NB4 (cell line): ENCODE measurements at regions not wholly inside any gene's neighbourhood (a gene's known extent, or its start where the extent isn't known, plus 50 kb on each side); places are given as distances from the start of the nearest gene placed in this dataset.

ENCODE experiments used
- DNase-seq: peaks from one replicate; pipeline ENCODE4 v3.0.0; 2010; ENCODE audit warnings: low read depth
- H3K4me3 ChIP-seq: one replicate; pipeline ENCODE4 v1.5.1; 2011; ENCODE audit warnings: mild to moderate bottlenecking, low read depth, low read length, moderate library complexity
- CTCF ChIP-seq: IDR thresholded peaks from one replicate; pipeline ENCODE4 v1.5.1; 2012; ENCODE audit warnings: low read depth, low read length
- MAX ChIP-seq: IDR thresholded peaks from 2 replicates; pipeline ENCODE4 v1.6.1; 2011; ENCODE audit warnings: low read depth, low read length
- MYC ChIP-seq: IDR thresholded peaks from 2 replicates; pipeline ENCODE4 v1.6.1; 2011; ENCODE audit warnings: low read depth, low read length
- POLR2A ChIP-seq: IDR thresholded peaks from 2 replicates; pipeline ENCODE4 v1.6.1; 2011; ENCODE audit warnings: mild to moderate bottlenecking; ENCODE audit not compliant: insufficient read length; ENCODE audit errors: extremely low read depth

GRCh38 chr7:156470399-156471320 is 169.9 kb upstream of the RNF32 start:
- H3K4me3 ChIP-seq = no peak overlapping the region
- DNase-seq = no peak
- TF ChIP-seq CTCF (no peak), MAX (no peak), MYC (no peak), POLR2A (no peak)

DNA sequence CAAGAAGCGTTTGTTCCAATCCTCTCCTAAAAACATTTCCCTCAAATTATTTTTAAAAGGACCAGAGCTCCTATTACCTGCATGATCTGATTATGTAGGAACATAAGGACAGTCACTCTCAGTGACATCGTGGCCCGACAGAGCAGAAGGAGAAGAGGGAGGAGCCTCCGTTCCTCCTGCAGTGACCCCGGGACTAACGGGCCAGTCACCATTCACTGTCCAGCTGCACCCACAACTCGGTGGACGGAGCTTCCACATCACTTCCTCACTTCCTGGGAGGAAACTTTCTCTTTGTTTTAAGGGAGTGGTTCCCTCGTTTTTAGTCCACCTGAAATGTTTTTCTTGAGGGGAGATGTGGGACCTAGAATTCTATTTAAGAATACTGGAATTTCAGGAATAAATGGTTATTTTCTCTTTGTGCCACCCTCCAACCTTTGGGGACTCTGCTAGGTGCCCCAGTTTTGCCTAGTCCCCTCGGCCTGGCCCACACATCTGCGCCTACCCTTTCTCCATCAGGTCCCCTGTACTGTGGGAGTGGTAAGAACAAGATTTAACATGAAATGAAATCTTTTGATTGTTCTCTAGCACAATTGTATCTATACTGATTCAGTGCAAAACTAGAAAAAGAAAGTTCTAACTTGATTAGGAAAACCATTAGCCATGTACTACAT is 173.5 kb upstream of the RNF32 start:
- no peak for DNase-seq
- H3K4me3 ChIP-seq = no peak overlapping the region
- TF ChIP-seq POLR2A = no peak
- no peak for TF ChIP-seq MYC
- no peak for TF ChIP-seq CTCF
- no peak for TF ChIP-seq MAX

DNA sequence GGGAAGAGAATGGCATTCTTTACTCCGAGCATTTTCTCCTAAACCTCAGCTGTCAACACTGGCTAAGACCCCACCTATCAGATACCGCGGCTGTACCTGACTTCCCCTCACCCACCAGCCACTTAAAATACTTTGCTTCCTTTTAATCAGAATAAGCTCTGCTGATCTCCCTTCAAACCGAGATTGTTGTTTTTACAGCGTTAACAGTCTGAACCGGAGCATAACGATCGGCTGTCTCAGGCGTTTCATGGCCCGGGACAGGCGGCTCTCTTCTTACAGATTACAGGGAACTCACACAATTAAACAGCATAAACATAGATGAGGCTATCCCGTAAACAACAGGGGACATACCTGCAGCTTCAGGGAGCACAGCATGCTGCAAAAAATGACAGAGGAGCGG is 174.3 kb upstream of the RNF32 start:
- H3K4me3 ChIP-seq = no peak overlapping the region
- TF ChIP-seq CTCF (no peak), POLR2A (no peak), MYC (no peak), MAX (no peak)
- no peak for DNase-seq

- TF ChIP-seq MAX (no peak), MYC (no peak), CTCF (no peak), POLR2A (no peak)
- no peak for DNase-seq
- H3K4me3 ChIP-seq = no peak overlapping the region
These were observed 175.4 kb upstream of the RNF32 start for GRCh38 chr7:156465186-156465585.

GRCh38 chr7:156464339-156464738 is 176.2 kb upstream of the RNF32 start:
- DNase-seq = no peak
- no peak for TF ChIP-seq POLR2A
- TF ChIP-seq CTCF = no peak
- no peak for TF ChIP-seq MYC
- TF ChIP-seq MAX = no peak
- H3K4me3 ChIP-seq = no peak overlapping the region
